ENCODE measurements at regions not wholly inside any gene's neighbourhood (a gene's known extent, or its start where the extent isn't known, plus 50 kb on each side); places are given as distances from the start of the nearest gene placed in this dataset.

DNA sequence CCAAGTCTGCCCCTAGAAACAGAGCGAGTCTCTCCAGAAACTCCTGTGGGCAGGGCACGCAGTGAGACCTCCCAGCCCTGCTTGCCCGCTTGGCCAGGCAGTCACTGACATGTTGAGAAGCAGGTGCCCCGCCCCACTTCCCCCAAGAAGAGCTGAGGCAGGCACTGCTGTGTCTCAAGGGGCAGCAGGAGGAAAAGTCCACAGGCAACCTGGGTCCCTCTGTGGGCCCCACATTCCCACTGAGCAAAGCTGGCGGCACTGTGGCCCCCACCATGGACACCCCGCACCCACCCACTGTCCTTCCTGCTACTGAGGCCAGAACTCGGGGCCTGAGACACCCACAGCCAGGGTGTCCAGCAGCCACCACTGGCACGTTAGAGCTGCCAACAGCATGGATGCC is 137.3 kb upstream of the NKX1-1 start:
- no peak overlapping the region for H3K4me3 ChIP-seq (ENCODE audit: low read depth, low read length)
- TF ChIP-seq, protein P1, sequence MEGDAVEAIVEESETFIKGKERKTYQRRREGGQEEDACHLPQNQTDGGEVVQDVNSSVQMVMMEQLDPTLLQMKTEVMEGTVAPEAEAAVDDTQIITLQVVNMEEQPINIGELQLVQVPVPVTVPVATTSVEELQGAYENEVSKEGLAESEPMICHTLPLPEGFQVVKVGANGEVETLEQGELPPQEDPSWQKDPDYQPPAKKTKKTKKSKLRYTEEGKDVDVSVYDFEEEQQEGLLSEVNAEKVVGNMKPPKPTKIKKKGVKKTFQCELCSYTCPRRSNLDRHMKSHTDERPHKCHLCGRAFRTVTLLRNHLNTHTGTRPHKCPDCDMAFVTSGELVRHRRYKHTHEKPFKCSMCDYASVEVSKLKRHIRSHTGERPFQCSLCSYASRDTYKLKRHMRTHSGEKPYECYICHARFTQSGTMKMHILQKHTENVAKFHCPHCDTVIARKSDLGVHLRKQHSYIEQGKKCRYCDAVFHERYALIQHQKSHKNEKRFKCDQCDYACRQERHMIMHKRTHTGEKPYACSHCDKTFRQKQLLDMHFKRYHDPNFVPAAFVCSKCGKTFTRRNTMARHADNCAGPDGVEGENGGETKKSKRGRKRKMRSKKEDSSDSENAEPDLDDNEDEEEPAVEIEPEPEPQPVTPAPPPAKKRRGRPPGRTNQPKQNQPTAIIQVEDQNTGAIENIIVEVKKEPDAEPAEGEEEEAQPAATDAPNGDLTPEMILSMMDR (IDR thresholded peaks at IDR 0.05; ENCODE audit: borderline replicate concordance, insufficient read depth, low read depth, low read length) = no peak

DNA sequence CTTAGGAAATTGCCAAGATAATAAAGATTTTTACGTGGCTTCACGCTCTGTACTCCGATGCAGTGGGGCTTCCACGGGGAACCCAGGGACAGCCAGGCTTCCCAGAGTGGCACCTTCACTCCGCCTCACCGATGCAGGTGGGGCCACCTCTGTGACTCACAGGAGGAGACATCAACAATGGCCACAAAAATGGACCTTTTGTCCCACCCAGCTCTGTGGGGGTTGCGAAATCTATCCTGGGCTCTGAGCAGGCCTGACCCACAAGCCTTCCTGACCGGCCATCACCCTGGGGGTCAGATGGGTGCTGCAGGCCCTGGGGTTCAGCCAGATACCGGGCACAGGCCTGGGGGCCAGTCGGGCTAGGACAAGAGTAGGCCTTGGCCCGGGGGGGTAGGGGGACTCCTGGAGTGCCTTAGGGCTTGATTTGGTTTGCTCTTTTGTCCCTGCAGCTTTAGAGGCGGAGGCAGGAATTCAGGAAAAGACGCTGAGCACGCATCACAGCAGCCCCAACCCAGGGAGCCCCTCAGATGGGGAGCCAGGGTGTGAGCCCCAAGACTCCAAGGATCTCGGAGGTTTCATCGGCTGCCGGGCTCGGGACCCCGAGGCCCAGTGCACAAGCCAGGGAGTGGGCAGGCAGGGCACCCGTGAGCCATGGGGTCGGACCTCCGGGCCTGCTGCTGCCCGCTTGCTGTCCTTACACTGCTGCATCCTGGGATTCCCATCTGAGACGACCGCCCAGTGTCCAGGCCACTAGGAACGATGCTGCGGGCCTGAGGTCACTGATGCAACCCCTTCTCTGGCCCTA is 136.5 kb upstream of the NKX1-1 start:
- H3K4me3 ChIP-seq (ENCODE audit: low read depth, low read length) = no peak overlapping the region

DNA sequence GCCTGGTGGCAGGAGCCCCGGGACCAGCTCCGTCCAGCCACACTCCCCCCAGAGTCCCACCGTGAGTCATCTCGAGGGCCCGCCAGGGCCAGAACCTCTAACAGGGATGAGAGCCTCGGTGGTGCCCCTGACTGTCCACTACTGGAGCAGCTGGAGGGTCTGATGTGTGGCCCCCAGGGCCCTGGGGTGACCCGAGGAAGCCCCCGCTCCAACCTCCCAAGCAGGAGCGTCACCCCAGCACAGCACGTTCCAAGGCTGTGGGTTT is 135.9 kb upstream of the NKX1-1 start:
- H3K4me3 ChIP-seq (ENCODE audit: low read depth, low read length) = no peak overlapping the region
- TF ChIP-seq, protein P1 (IDR thresholded peaks at IDR 0.05; ENCODE audit: borderline replicate concordance, insufficient read depth, low read depth, low read length) = no peak

More for the DNA sequence above, 136.5 kb upstream of the NKX1-1 start:
- TF ChIP-seq, protein P1 (IDR thresholded peaks at IDR 0.05; ENCODE audit: borderline replicate concordance, insufficient read depth, low read depth, low read length) = no peak

DNA sequence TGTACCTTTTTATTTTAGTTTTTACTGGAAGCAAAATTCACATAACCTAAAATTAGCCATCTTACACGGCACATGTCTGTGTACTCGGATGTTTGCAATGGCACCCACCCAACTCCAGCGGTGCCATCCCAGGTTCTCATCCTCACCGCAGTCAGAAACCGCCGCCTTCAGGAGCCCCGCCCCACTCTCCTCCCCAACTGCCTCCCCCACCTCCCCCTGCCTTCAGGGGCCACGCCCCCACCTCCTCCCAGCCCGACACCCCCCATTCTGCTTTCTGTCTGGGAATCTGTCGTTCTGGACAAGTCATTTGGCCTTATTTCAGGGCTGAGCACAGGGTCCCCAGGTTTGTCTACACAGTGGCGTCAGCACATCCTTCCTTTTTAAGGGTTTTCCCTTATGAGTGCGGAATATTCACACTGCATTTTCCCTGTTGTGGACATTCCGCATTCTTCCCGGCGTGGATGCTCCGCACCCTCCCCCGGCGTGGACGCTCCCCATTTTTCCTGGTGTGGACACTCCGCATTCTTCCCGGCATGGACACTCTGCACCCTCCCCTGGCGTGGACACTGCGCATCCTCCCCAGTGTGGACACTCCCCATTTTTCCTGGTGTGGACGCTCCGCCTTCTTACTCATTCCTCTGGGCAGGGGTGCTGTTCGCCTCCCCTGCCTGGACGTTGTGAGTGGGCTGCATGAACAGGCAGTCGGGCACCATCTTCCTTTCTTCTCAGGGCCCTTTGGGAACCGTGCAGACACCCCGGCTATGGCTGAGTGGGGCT is 135.4 kb upstream of the NKX1-1 start:
- H3K4me3 ChIP-seq (ENCODE audit: low read depth, low read length) = no peak overlapping the region
- TF ChIP-seq, protein P1 (IDR thresholded peaks at IDR 0.05; ENCODE audit: borderline replicate concordance, insufficient read depth, low read depth, low read length) = no peak

DNA sequence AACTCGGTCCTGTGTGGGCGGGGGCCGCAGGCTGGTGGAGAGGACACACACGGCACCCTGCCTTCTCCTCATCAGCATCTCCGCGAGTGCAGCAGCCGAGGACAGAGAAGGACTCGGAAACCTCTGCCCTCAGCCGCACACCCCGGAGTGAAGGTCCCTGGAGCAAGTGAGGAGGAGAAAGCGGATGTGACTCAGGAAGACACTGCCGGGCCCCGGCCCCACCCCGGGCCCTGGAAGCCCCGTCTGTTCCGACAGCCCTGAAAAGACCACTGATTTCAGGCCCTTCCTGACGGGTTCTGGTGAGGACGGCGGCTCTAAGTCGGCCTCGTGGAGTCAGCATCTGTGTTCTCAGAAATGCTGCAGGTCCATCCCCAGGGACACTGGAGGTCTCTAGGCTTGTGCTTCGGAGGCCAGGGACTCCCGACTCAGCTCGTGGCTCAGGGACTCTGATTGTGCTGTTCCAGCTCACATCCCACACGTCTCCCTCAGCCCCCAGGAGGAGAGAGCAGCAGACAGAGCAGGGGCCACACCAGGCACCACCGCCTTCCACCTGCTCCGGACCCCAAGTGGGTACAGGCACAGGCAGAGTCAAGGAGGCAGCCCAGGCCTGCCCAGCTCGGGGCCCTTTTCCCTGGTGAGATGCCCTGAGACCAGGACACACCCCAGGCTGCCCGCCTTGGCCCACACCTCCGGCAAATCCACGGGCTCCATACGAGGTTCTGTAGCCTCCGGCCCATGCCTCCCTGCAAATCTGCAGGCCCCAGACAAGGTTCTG is 134.5 kb upstream of the NKX1-1 start:
- TF ChIP-seq, protein P1 (IDR thresholded peaks at IDR 0.05; ENCODE audit: borderline replicate concordance, insufficient read depth, low read depth, low read length) = no peak
- H3K4me3 ChIP-seq (ENCODE audit: low read depth, low read length) = no peak overlapping the region

DNA sequence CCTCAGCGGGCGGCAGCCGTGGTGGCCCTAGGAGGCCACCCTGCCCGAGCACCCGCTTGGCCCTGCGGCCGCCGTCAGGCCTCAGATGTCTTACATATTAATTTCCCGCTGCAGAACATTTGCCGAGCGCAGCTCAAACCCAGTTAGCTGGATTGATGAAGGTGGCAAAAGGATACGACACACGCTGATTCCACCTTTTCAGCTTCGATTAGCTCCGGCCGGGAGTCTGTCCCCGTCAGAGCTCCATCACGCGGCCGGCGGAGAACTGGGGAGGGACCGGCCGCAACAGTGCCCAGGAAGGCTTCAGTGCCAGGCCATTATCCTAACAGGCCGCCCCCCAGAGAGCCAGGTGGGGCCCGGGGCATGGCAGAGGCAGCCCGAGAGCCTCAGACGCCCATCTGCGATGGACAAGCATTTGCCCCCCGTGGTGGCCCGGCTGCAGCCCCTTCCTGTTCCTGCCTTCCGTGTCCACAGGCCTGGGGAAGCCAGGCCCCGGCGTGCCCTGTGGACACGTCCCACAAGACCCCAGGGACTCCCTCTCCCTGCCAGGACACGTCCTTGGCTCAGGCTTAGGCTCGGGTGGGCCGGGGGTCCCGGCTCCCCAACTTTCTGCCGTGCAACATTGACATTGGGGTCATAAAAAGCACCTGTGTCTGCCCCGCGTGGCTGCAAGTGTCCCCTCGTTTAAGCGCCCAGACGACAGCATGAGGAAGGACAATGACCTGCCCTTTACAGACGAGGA is 133.8 kb upstream of the NKX1-1 start:
- TF ChIP-seq, protein P1 (IDR thresholded peaks at IDR 0.05; ENCODE audit: borderline replicate concordance, insufficient read depth, low read depth, low read length) = no peak
- H3K4me3 ChIP-seq (ENCODE audit: low read depth, low read length) = no peak overlapping the region

Data from GM12875 (cell line).